ENCODE measurements at regions not wholly inside any gene's neighbourhood (a gene's known extent, or its start where the extent isn't known, plus 50 kb on each side); places are given as distances from the start of the nearest gene placed in this dataset.

DNA sequence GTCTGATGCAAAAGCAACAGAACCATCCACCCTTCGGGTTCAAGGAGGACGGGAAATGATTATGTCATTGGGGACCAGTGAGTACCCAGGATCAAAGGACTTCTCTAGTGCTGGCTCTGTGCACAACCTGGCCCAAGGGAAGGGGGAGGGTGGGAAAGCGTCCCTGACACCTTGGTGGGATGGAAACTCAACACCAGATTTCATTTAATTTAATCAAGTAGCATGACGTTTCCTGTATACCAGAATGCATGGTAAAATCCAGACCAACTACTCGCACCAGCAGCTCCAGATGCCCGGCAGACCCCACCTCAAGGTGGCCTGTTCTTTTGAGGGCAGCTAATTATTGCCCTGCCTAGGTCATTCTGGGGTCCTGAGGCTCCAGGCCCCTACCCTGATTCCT, 385.1 kb downstream of the CADM1 start:
- TF ChIP-seq, protein P1, sequence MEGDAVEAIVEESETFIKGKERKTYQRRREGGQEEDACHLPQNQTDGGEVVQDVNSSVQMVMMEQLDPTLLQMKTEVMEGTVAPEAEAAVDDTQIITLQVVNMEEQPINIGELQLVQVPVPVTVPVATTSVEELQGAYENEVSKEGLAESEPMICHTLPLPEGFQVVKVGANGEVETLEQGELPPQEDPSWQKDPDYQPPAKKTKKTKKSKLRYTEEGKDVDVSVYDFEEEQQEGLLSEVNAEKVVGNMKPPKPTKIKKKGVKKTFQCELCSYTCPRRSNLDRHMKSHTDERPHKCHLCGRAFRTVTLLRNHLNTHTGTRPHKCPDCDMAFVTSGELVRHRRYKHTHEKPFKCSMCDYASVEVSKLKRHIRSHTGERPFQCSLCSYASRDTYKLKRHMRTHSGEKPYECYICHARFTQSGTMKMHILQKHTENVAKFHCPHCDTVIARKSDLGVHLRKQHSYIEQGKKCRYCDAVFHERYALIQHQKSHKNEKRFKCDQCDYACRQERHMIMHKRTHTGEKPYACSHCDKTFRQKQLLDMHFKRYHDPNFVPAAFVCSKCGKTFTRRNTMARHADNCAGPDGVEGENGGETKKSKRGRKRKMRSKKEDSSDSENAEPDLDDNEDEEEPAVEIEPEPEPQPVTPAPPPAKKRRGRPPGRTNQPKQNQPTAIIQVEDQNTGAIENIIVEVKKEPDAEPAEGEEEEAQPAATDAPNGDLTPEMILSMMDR (IDR thresholded peaks at IDR 0.05) = no peak
- TF ChIP-seq POLR2AphosphoS5 (IDR thresholded peaks at IDR 0.05) = no peak
- no peak for TF ChIP-seq POLR2A (IDR thresholded peaks at IDR 0.05)

Measured in breast epithelium (tissue), 3 donors.